OCI-LY7 (cell line): ENCODE measurements at regions not wholly inside any gene's neighbourhood (a gene's known extent, or its start where the extent isn't known, plus 50 kb on each side); places are given as distances from the start of the nearest gene placed in this dataset.

Source experiments
- CTCF ChIP-seq: fragments of 200-600 bp; sonication (generic); conservative IDR thresholded peaks from 2 replicates; pipeline ENCODE4 v1.5.1; 2014; ENCODE audit warnings: mild to moderate bottlenecking, antibody characterized with exemption, low read length, moderate library complexity, mixed read lengths
- EZH2phosphoT487 ChIP-seq: fragments of 200-600 bp; sonication (generic); IDR thresholded peaks from 2 replicates; pipeline ENCODE4 v1.6.1; 2018; ENCODE audit warnings: low read depth, borderline replicate concordance, mild to moderate bottlenecking, mixed run types, antibody characterized with exemption, low read length, moderate library complexity, mixed read lengths

- TF ChIP-seq CTCF (no peak), EZH2phosphoT487 (no peak)
Measured at GRCh38 chr15:35141743-35142471, 56.8 kb upstream of the NANOGP8 start.
